Keratinocyte (primary cell): ENCODE measurements at regions not wholly inside any gene's neighbourhood (a gene's known extent, or its start where the extent isn't known, plus 50 kb on each side); places are given as distances from the start of the nearest gene placed in this dataset.

Experiments
- DNase-seq: peaks from one replicate; pipeline ENCODE4 v3.0.0-alpha.2; 2011; ENCODE audit warnings: low read depth, missing footprints, low spot score
- FAIRE-seq: peaks from 2 replicates; lab custom pipeline; 2011; peaks lifted over from hg19 to GRCh38; lab: Jason Lieb, UNC
- H2AFZ ChIP-seq: 2 replicates; pipeline ENCODE4 v1.6.0; 2012; ENCODE audit warnings: low read length, control low read depth, inconsistent platforms; ENCODE audit not compliant: control insufficient read depth
- H3K27ac ChIP-seq: 2 replicates; pipeline ENCODE4 v1.5.1; 2011; ENCODE audit warnings: low read length; ENCODE audit not compliant: control insufficient read depth, insufficient read depth
- H3K27me3 ChIP-seq: 3 replicates; pipeline ENCODE4 v1.6.0; 2011; ENCODE audit warnings: low read length; ENCODE audit not compliant: control insufficient read depth, insufficient read depth; ENCODE audit errors: extremely low read depth
- H3K36me3 ChIP-seq, 2 experiments: 2 replicates in 1 of 2; 3 replicates in 1 of 2; pipeline ENCODE4 v1.5.1; 2011; ENCODE audit warnings: low read length in 2 of 2, mild to moderate bottlenecking in 1 of 2; ENCODE audit not compliant: control insufficient read depth in 2 of 2, insufficient read depth in 2 of 2; ENCODE audit errors: extremely low read depth in 1 of 2
- H3K4me1 ChIP-seq: 3 replicates; pipeline ENCODE4 v1.5.1; 2011; ENCODE audit warnings: low read length; ENCODE audit not compliant: control insufficient read depth, insufficient read depth; ENCODE audit errors: extremely low read depth
- H3K4me2 ChIP-seq: 3 replicates; pipeline ENCODE4 v1.6.0; 2011; ENCODE audit warnings: low read depth, low read length; ENCODE audit not compliant: control insufficient read depth, insufficient read depth; ENCODE audit errors: extremely low read depth
- H3K4me3 ChIP-seq, 3 experiments: fragments of 200-600 bp in 1 of 3; sonication (generic) in 1 of 3; 2 replicates in 2 of 3; 3 replicates in 1 of 3; pipeline ENCODE4 v1.5.1; 2011 to 2016; ENCODE audit warnings: low read length in 3 of 3, mild to moderate bottlenecking in 3 of 3, control low read depth in 2 of 3, inconsistent platforms in 1 of 3, low read depth in 1 of 3, mixed read lengths in 1 of 3, mixed run types in 1 of 3, moderate library complexity in 1 of 3; ENCODE audit not compliant: control insufficient read depth in 2 of 3, insufficient read depth in 2 of 3; ENCODE audit errors: extremely low read depth in 1 of 3
- H3K79me2 ChIP-seq: 2 replicates; pipeline ENCODE4 v1.6.0; 2012; ENCODE audit warnings: low read length; ENCODE audit not compliant: control insufficient read depth, insufficient read depth
- H3K9ac ChIP-seq: 3 replicates; pipeline ENCODE4 v1.6.0; 2011; ENCODE audit warnings: low read length; ENCODE audit not compliant: control insufficient read depth, insufficient read depth; ENCODE audit errors: extremely low read depth
- H3K9me1 ChIP-seq: 3 replicates; pipeline ENCODE4 v1.6.0; 2011; ENCODE audit warnings: low read length; ENCODE audit not compliant: control insufficient read depth, insufficient read depth; ENCODE audit errors: extremely low read depth
- H3K9me3 ChIP-seq: 2 replicates; pipeline ENCODE4 v1.5.1; 2012; ENCODE audit warnings: low read depth, low read length; ENCODE audit not compliant: control insufficient read depth
- H4K20me1 ChIP-seq: 3 replicates; pipeline ENCODE4 v1.6.0; 2011; ENCODE audit warnings: low read length; ENCODE audit not compliant: control insufficient read depth, insufficient read depth; ENCODE audit errors: extremely low read depth
- EZH2 ChIP-seq: IDR thresholded peaks from one replicate; pipeline ENCODE4 v1.6.1; 2012; ENCODE audit warnings: inconsistent platforms, mild to moderate bottlenecking, low read length, moderate library complexity
- dilution Hi-C: fragments of 300-500 bp; cut with MboI; formaldehyde crosslinking; loops from one replicate; pipeline ENCODE4 v1.7.0; 2020; ENCODE audit warnings: low sequenced_read_pairs; ENCODE audit not compliant: extremely low pct_ligation_motif_present
- TF ChIP-seq, protein P1 (sequence below), 3 experiments: IDR thresholded peaks in 1 of 3; conservative IDR thresholded peaks in 1 of 3; optimal IDR thresholded peaks in 1 of 3; 2 replicates in 2 of 3; 3 replicates in 1 of 3; pipeline versions ENCODE3 to v1.5.1; 2011; ENCODE audit warnings: low read length in 3 of 3, mild to moderate bottlenecking in 3 of 3, moderate library complexity in 2 of 3, control low read depth in 1 of 3, inconsistent platforms in 1 of 3; ENCODE audit not compliant: insufficient read depth in 2 of 3; ENCODE audit errors: extremely low read depth in 1 of 3

DNA sequence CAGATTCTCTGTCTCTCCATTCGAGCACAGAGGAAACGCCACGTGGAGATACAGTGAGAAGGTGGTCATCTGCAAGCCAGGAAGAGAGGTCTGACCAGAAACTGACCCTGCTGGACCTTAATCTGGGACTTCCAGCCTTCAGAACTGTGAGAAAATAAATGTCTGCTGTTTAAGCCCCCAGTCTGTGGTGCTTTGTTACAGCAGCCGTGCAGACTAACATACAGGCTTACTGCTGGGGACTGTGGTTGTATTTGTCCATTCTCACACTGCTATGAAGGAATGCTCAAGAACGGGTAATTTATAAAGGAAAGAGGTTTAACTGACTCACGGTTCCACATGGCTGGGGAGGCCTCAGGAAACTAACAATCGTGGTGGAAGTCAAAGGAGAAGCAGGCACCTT, 432.7 kb downstream of the IRS1 start:
- no peaks in the 10 kb centered on the region for H3K9me3 ChIP-seq
- dilution Hi-C loops, result no loop called here
- no peak for FAIRE-seq
- no peak for DNase-seq
- no peak overlapping the region for H3K4me2 ChIP-seq
- H4K20me1 ChIP-seq, result no peaks in the 10 kb centered on the region
- no peaks in the 10 kb centered on the region for H3K79me2 ChIP-seq
- no peak overlapping the region for H3K9ac ChIP-seq
- H3K4me3 ChIP-seq, result no peak overlapping the region
- H3K9me1 ChIP-seq, result no peaks in the 10 kb centered on the region
- no peak overlapping the region for H3K27ac ChIP-seq
- H3K27me3 ChIP-seq, result no peaks in the 10 kb centered on the region
- peaks cover 2% of the 10 kb centered on the region for H3K4me1 ChIP-seq
- H3K36me3 ChIP-seq, result no peaks in the 10 kb centered on the region
- H2AFZ ChIP-seq, result no peak overlapping the region
- TF ChIP-seq, protein P1, sequence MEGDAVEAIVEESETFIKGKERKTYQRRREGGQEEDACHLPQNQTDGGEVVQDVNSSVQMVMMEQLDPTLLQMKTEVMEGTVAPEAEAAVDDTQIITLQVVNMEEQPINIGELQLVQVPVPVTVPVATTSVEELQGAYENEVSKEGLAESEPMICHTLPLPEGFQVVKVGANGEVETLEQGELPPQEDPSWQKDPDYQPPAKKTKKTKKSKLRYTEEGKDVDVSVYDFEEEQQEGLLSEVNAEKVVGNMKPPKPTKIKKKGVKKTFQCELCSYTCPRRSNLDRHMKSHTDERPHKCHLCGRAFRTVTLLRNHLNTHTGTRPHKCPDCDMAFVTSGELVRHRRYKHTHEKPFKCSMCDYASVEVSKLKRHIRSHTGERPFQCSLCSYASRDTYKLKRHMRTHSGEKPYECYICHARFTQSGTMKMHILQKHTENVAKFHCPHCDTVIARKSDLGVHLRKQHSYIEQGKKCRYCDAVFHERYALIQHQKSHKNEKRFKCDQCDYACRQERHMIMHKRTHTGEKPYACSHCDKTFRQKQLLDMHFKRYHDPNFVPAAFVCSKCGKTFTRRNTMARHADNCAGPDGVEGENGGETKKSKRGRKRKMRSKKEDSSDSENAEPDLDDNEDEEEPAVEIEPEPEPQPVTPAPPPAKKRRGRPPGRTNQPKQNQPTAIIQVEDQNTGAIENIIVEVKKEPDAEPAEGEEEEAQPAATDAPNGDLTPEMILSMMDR (optimal IDR thresholded peaks at IDR 0.05 in 1 of 3, IDR thresholded peaks at IDR 0.05 in 1 of 3, conservative IDR thresholded peaks at IDR 0.05 in 1 of 3; ENCODE audit: extremely low read depth in 1 of 3, insufficient read depth in 2 of 3, low read length in 3 of 3), result no peak
- TF ChIP-seq EZH2, result no peak

DNA sequence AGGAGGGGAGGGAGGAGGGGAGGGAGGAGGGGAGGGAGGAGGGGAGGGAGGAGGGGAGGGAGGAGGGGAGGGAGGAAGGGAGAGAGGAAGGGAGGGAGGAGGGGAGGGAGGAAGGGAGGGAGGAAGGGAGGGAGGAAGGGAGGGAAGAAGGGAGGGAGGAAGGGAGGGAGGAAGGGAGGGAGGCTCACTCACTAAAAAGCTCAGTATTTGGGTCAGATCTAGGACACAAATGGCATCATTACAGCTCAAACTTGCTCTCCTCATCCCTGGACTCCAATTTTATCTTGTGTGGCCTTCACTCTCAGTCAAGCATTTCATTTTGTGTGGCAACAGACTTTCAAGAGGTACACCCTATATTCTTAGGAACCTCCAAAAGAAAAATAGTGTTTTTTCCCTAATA, 435.4 kb downstream of the IRS1 start:
- FAIRE-seq (no peak), DNase-seq (no peak)
- Histone ChIP-seq H3K79me2 (no peaks in the 10 kb centered on the region), H3K9me1 (no peaks in the 10 kb centered on the region), H3K27ac (no peak overlapping the region), H3K4me3 (no peak overlapping the region), H3K4me2 (no peak overlapping the region), H4K20me1 (no peaks in the 10 kb centered on the region), H3K36me3 (no peaks in the 10 kb centered on the region), H3K9me3 (no peaks in the 10 kb centered on the region), H3K9ac (no peak overlapping the region), H3K27me3 (no peaks in the 10 kb centered on the region), H3K4me1 (peaks cover 2% of the 10 kb centered on the region), H2AFZ (no peak overlapping the region)
- dilution Hi-C loops, result no loop called here
- TF ChIP-seq, protein P1 (optimal IDR thresholded peaks at IDR 0.05 in 1 of 3, IDR thresholded peaks at IDR 0.05 in 1 of 3, conservative IDR thresholded peaks at IDR 0.05 in 1 of 3; ENCODE audit: extremely low read depth in 1 of 3, insufficient read depth in 2 of 3, low read length in 3 of 3), result no peak
- no peak for TF ChIP-seq EZH2
